ENCODE measurements at regions not wholly inside any gene's neighbourhood (a gene's known extent, or its start where the extent isn't known, plus 50 kb on each side); places are given as distances from the start of the nearest gene placed in this dataset.
A peak's percentile ranks its signal among the peaks of the same experiment; 100 is the strongest.
"Not testable (repeated sequence)": the region's sequence is repeated elsewhere in the genome, so short reads cannot be mapped to it uniquely, and the experiment has no call there.

DNA sequence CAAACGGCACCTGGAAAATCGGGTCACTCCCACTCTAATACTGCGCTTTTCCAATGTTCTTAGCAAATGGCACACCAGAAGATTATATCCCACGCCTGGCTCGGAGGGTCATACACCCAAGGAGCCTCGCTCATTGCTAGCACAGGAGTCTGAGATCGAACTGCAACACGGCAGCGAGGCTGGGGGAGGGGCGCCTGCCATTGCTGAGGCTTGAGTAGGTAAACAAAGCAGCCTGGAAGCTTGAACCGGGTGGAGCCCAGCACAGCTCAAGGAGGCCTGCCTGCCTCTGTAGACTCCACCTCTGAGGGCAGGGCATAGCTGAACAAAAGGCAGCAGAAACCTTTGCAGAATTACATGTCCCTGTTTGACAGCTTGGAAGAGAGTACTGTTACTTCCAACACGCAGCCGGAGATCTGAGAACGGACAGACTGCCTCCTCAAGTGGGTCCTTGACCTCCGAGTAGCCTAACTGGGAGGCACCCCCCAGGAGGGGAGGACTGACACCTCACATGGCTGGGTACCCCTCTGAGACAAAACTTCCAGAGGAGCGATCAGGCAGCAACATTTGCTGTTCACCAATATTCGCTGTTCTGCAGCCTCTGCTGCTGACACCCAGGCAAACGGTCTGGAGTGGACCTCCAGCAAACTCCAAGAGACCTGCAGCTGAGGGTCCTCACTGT lies 472.3 kb upstream of the PHF14 start:
- not testable (repeated sequence) for DNase-seq

DNA sequence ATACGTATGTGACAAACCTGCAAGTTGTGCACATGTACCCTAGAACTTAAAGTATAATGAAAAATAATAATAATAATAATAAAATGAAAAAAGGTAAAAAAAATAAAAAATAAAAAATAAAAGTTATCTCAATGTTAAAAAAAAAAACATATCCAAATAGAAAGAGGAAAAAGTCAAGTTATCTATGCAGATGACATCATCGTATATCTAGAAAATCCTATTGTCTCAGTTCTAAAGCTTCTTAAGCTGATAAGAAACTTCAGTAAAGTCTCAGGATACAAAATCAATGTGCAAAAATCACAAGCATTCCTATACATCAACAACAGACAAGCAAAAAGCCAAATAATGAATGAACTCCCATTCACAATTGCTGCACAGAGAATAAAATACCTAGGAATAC lies 466.6 kb upstream of the PHF14 start:
- no peak for DNase-seq

DNA sequence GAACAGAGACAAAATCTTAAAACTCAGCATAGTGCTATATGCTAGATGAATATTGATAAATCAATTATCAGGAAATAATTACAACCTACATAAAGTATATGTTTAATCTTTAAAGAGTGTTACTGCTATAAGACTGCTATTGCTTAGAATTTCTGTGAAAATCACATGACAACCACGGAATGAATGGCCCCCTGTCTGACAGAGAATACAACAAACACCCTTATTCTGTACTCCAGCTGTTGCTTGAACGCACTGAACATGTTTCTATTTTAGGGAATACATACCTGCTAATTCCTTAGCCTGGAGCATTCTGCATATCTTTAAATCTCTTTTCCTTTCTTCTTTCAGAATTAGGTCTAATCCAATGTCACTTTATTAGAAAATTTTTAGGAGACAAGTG lies 452.4 kb upstream of the PHF14 start:
- no peak for DNase-seq

DNA sequence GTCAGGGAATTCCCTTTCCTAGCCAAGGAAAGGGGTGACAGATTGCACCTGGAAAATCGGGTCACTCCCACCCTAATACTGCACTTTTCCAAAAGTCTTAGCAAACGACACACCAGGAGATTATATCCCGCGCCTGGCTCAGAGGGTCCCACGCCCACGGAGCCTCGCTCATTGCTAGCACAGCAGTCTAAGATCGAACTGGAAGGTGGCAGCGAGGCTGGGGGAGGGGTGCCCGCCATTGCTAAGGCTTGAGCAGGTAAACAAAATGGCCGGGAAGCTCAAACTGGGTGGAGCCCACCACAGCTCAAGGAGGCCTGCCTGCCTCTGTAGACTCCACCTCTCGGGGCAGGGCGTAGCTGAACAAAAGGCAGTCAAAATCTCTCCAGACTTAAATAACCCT lies 440.2 kb upstream of the PHF14 start:
- DNase-seq: not testable (repeated sequence)

DNA sequence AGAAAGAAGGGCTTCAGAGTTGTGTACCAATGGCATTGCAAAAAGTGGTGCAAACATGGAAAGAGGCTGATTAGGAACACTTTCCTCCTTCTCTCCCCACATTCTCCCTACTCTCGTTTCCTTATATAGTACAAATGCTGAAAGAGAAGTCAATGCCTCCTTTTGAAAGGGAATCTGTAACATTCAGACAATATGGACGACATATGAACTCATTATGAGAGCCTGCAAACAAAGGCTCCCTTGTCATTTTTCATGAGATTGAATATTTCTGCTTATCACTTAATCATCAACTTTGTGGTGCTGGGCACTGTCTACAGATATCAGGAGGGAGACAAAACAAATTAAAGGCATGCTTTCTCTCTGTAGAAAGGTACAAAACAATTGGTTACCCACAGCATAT lies 437.1 kb upstream of the PHF14 start:
- no peak for DNase-seq

DNA sequence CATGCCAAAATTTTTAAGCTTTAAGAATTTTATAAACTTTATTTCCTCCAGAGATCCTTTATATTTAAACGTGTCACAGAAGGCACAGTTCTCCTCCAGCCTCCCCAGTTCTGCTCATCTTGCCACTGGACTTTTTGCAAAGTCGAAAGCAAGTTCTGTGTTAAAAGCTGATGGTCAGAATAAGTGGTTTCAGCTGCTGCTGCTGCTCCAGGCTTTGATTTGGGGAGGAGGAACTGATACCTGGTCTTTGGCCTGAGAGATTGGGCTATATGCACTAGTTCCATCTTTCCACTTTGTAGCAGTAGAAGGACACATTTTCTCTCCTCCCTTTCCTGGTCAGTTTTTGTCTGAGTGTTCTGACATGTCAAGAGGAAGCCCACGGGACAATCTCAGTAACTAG lies 435.9 kb upstream of the PHF14 start:
- DNase-seq: no peak

DNA sequence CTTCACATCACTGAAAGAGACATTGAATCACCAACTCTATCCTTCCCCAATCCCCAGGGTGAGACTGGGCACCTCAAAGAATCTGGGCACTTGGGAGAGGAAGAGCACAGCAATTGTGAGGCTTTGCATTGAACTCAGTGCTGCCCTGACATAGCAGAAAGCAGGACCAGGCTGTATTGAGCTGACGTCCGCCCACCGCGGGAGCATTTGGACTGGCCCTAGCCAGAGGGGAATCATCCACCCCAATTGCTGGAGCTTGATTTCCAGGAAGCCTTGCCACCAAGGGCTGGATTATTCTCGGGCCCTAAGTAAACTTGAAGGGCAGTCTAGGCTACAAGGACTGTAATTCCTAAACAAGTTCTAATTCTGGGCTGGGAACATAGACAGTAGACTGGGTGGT lies 416.3 kb upstream of the PHF14 start:
- DNase-seq: no peak

DNA sequence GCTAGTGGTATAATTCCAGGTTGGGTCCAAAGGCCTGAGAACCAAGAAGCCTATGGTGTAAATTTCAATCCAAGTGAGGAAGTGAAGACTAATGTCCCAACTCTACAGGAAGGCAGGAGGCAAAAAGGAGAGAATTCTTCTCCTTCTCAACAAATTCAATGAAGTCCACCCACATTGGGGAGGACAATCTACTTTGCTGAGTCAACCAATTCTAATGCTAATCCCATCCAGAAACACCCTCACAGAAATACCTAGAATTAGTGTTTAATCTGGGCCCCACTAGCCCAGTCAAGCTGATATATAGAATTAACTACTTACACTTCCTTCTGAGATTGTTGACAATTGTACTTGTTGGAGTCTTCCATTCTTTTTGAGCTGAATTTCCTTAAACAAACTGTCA lies 413.2 kb upstream of the PHF14 start:
- DNase-seq: no peak

DNA sequence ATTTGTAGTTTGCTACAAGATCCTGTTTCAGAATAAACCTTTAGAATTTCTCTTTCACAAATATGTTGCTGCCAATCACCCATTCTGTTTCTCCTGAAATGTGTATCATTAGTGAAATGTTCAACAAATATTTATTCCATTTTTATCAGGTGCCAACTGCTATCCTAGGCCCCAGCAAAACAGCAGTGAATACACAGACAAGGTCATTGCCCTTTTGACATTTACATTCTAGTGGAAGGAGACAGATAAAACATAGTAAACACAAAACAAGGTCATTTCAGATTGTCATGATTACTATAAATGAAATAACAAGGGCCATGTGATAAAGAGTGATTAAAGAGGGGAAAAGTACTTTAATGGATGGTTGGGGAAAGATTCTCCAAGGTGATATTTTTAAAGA lies 404.8 kb upstream of the PHF14 start:
- DNase-seq: no peak

DNA sequence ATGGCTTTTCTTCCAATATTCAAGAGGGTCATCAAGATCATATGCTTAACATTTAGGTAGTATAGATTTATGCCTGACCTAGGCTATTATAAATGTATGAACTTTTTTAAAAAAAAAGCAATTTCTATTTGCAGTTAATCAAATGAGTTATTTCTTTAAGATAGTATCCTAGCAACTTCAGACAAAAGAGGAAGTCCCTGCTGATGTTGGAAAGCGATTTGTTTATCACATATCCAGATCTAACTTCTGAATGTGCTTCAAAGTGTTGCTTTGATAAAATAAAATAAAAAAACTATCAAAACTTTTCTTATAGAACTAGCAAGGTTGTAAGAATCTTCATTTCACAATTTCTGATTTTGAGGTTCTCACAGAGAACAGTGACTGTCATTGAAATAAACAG lies 401.9 kb upstream of the PHF14 start:
- DNase-seq: no peak

DNA sequence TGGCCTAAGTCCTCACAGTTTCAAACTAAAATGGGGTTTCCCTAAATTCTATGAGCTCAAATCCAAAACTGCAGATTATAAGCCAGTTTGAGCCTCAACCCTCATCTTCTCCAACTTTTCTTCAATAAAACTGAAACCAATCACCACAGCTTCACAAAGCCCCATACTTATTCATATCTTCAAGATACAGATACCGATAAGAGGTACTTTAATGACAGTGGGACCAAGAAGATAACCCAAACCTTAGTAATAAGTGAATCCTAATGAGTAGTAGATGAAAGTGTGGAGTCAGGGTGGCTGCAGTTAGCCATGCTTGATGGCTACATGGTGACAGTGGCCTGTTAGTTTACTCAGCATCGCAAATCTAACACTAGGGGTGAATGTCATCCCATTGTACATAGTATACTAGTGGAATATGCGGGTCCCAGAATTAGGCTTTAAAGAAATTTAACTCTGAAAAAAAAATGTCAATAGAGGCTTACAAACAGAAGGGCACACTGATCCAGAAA lies 395.8 kb upstream of the PHF14 start:
- no peak for DNase-seq

DNA sequence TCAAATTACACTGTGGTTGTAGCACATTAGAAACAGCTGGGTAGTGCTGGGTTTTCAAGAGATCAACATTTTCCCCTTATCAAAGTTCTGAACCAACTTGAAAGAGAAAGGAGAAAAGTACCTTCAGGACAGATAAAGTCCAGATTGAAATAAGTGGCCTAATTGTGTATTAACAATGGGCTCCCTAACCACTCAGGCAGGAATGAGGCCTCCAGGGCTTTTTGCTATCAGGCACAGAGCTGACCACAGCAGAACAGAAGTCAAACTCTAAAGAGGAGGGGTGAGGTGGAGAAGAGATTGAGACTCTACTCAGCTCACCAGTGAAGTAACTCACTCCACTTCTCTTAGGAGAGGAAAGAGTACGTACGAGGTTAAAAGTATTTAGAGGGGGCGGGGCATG lies 394.1 kb upstream of the PHF14 start:
- peak; percentile 8 for DNase-seq

DNA sequence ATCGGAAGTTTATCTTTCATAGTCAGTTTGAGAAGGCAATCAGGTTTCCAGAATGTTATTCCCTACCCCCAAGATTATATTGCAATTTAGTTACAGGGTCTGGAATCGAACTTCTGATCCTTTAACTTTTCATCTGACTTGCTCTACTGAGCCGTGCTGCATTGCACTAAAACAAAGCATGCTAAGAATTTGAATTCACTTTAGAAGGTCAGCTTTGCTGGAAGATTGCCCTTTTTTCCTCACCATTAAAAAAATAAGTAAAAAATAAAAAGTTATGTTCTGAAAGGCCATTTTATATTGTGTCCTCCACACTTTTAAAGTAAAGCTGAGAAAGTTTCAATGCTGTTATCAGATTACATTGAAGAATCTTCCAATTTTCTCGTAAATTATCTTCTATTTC lies 388.8 kb upstream of the PHF14 start:
- no peak for DNase-seq

DNA sequence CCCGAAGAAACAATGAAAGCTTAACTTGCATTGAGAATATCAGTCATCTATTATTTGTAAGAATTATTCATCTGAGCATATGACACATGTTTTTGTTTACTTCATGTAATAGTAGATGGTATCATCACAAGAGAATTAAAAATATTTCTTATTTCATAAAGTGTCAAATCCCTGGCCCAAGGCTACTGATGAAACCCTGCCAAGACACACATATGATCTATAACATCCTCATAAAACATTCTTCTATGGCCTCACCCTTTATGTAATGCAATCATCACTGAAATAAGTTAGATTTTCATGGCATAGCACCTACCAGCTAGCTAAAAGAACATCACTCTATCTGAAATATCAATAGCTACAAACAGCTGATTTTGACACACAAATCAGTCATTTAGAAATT lies 385.6 kb upstream of the PHF14 start:
- DNase-seq: no peak

DNA sequence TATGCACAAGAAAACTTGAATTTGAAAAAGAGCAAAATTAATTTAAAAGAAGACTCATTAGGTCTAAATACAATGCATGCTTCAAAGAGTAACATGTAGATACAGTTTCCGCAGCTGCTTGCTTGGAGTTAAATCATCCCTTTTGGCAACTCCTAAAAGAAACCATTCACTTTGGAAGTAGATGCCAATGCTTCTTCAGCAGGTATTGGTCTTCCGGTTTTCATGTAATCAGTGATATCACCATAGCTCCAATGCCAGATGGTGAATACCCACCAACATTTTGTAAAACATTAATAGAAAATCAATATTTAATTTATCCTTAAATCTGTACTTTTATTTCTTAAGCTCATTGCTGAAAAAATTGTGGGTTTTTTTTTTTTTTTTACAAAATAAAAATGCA lies 381.1 kb upstream of the PHF14 start:
- DNase-seq: no peak

DNA sequence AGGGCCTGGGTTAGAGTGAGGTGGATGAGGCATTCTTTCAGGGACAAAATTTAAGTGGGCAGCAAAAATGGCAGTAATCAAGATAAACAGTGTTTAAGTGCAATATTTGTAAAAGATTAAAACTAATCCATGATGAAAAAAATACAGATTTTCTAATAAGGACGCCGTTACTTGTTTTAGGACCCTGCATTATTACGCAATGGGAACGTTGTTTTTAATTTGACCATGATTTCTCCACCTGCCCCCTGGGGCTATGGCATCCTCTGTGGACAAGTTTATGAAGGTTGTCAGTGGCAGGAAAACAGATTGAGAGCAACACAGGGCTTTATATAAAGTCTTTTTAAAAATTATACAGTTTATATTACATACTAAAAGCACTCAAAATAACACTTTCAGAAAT lies 380.6 kb upstream of the PHF14 start:
- DNase-seq: no peak

DNA sequence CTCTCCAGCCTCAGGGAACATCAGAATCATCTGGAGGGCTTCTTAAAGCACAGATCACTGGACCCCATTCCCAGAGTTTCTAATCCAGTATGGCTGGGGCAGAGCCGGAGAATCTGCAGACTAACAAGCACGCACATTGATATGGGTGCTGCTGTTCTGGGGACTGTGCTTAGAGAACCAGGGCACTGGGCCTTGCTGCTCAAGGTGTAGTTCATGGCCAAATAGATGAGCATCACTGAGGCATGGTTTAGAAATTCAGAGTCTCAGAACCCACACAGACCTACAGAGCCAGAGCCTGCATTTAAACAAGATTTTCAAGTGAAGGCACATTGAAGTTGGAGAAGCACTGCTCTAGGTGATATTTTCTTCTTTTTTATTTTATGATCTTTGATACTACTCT lies 376.8 kb upstream of the PHF14 start:
- no peak for DNase-seq

DNA sequence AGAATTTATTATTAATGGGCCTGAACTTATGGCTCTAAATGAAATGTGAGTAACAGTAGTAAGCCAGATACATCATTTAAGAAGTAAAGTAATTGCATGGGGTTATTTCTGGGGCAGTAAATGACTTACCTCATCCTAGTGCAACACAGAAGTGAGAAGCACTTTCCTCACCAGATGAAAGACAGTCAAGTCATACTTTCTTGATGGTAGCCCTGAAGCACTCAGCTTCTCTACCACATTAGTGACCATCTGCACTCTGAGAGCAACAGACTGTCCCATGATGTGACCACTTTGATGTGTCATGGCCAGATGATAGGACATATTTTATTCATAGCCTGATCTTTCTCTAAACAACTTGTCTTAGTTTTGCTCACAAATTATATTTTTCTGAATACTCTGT lies 369.5 kb upstream of the PHF14 start:
- DNase-seq: no peak

DNA sequence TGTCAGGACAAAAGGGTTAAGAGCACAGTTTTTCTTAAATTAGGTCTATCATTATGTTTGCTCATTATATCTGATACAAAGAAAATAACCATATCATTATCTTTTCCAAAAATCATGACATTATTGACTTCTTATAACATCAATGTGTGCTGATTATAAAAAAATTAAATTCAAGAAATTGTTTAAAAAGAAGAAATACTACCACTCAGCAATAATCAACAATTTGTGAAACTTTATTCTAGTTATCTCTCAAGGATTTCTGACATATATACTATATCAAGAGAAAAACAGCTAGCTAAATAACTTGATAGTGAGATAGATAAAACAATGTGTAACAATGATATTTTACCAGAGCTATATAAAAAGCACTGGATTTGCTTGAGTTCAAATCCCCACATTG lies 360.7 kb upstream of the PHF14 start:
- DNase-seq: no peak

DNA sequence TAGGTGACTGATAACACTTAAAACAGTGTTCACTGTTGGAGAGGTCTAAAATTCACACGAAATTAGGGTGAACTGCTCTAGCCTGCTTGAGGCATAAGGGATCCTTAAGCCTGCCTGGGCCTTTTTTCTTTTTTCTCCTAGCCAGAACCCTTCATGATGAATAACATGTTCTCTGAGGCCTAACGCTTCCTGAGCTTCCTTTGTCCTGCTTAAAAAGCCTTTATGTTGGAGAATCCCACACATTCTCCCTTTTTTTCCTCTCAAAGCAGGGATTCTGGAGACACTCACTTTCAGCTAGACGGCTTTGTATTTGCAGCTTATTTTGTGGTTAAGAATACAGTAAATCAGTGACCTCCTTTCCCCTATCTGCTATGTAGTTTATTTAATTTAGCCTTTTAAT lies 354.7 kb upstream of the PHF14 start:
- DNase-seq: no peak

DNA sequence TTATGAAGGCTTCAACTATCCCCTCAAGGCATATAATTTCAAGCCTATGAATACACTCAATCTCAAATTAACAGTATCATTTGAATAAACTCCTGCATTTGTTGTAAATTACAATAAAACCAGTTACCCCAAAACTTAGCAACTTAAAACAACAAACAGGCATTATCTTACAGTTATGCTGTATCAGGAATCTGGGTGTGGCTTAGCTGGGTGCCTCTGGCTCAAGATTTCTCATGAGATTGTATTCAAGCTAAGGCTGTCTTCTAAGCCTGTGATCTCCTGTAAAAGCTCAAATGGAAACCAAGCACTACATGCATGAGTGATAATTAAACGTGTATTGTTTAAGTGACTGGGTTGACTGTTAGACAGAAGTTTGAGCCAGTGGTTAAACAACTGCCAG lies 341.0 kb upstream of the PHF14 start:
- no peak for DNase-seq

DNA sequence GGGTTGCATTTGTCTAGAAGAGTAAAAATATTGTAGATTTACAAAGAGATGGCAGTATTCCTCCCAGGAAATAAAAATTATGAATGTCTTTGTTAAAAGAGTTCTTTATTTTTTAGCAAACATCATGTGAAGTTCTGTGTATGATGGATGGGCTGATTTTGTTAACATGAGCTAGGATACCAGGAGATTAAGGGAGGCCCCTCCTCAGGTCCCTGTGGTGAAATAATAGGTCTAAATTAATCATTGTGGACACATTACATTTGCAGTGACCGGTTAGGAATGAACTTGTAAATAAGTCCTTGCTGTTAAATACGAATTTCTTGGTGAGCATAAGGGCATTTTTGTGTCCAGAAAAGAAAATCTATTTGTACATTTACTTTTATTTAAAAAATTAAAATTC lies 339.4 kb upstream of the PHF14 start:
- DNase-seq: no peak

DNA sequence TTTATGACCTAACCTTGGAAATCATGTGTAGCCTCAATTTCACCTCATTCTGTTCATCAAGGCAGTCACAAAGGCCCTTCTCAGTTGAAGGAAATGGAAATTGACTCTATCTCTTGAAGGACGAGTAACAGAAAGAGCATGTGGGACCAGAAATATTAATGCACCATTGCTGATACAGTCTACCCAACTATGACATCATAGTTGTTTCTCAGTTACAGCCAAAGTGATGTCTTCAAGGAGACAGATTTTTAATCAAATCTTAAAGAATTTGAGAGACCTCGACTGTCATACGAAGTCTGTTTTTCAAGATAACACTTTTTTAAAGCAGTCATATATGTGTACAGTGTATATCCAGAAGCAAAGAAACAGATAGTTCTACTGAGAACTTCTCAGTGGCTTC lies 335.7 kb upstream of the PHF14 start:
- DNase-seq: peak; percentile 2

DNA sequence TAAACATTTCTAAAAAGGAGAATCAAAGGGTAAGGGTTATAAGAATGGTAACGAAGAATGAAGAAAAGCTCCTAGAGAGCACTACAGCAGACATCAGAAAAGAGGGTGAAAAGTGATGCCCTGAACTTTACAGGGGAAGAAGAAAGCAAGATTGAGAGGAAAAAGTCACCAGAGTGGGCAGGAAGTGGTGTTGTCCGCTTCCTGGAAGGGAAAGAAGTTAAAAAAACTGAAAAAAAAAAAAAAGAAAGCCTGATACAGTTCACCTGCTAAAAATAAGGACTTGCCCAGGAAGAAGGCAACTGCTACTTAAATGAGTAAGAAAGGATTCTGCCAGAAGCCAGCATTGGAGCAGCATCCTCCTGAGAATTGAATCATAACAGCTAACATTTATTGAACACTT lies 330.1 kb upstream of the PHF14 start:
- DNase-seq: no peak

DNA sequence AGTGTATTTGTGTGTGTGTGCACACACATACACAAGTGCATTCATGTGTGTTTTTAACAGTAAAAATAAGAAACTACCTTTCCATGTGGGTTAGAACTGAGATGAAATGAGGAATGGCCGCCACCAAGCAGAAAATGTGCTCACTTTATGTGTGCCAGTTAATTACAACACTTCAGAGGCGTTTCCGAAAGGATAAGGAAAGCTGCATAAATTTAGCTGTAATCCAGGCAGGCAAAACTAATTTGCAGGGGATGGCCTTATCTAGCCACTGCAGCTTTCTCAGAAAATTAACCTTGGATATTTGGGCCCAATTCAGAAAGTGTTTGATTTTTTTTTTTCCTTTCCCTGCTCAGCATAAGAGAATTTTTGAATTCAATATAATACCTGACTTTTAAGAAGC lies 328.8 kb upstream of the PHF14 start:
- DNase-seq: peak; percentile 32

DNA sequence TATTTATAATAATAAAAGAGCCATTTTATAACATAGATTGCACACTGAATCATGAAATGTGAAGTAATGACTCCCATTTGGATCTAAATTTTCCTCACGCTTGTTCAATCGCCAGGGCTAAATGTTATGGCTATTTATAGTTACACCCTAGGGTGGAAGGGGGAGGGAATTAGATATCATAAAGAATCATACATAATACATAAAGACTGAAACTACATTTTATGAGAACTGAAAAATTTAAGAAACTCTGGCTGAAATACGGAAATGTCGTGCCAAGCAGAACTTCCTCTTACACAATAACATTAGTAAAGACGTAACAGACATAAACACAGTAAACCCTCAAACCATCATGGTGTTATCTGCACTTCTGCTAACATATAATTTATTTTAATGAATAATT lies 327.5 kb upstream of the PHF14 start:
- no peak for DNase-seq

Measured in OCI-M1 (cell line).